GM12878 (cell line): ENCODE measurements at regions not wholly inside any gene's neighbourhood (a gene's known extent, or its start where the extent isn't known, plus 50 kb on each side); places are given as distances from the start of the nearest gene placed in this dataset.

ENCODE experiments used
- ATAC-seq: fragments of 200-7000 bp; cut with Tn5 transposase; 3 replicates; pipeline ENCODE4 v1.9.1; 2020; ENCODE audit warnings: mild to moderate bottlenecking, moderate library complexity
- BruUV-seq: library from RNA; stranded (reverse); fragments of 400-500 nt; replicated peaks from 2 replicates; lab custom pipeline; 2021; lab: Mats Ljungman, UMichigan
- CTCF ChIA-PET: fragments of 300-600 bp; sonication (Branson Sonifier 250); formaldehyde crosslinking; extraction: SDS; loops from one replicate; lab custom pipeline; 2021; ENCODE audit warnings: inconsistent platforms; lab: Yijun Ruan, JAX
- POLR2A ChIA-PET: fragments of 350-600 bp; formaldehyde crosslinking; extraction: SDS; loops from one replicate; lab custom pipeline; 2021; ENCODE audit warnings: inconsistent platforms; lab: Charles Lee
- RAD21 ChIA-PET: fragments of 300-600 bp; sonication (Branson Sonifier 250); formaldehyde crosslinking; loops from one replicate; lab custom pipeline; 2023; ENCODE audit warnings: antibody characterized with exemption; ENCODE audit not compliant: unreplicated experiment; lab: Charles Lee
- SMC1A ChIA-PET: fragments of 300-600 bp; sonication (Branson Sonifier 250); formaldehyde crosslinking; loops from one replicate; lab custom pipeline; 2023; ENCODE audit not compliant: unreplicated experiment, uncharacterized antibody; lab: Charles Lee
- DNase-seq: peaks from one replicate; pipeline ENCODE4 v3.0.0-alpha.2; 2011; ENCODE audit warnings: low read depth, low spot score
- FAIRE-seq: peaks from 3 replicates; lab custom pipeline; 2011; peaks lifted over from hg19 to GRCh38; lab: Jason Lieb, UNC
- H2AFZ ChIP-seq: 2 replicates; pipeline ENCODE4 v1.6.0; 2011; ENCODE audit warnings: low read depth, low read length, control low read depth; ENCODE audit not compliant: control insufficient read depth
- H3K27ac ChIP-seq: 2 replicates; pipeline ENCODE4 v1.5.1; 2011; ENCODE audit warnings: control low read depth; ENCODE audit not compliant: control insufficient read depth, insufficient read depth
- H3K27me3 ChIP-seq, 2 experiments: replicated peaks in 1 of 2; 2 replicates each; pipeline versions ENCODE4 v1.6.0 to v1.6.1; 2011; ENCODE audit warnings: low read length in 1 of 2; ENCODE audit not compliant: control insufficient read depth in 2 of 2, insufficient read depth in 2 of 2
- H3K36me3 ChIP-seq, 2 experiments: 2 replicates each; pipeline ENCODE4 v1.5.1; 2011; ENCODE audit warnings: low read length in 1 of 2; ENCODE audit not compliant: control insufficient read depth in 2 of 2, insufficient read depth in 2 of 2
- H3K4me1 ChIP-seq: 2 replicates; pipeline ENCODE4 v1.6.1; 2011; ENCODE audit warnings: mild to moderate bottlenecking, low read length, moderate library complexity, mixed read lengths; ENCODE audit not compliant: control insufficient read depth, insufficient read depth
- H3K4me2 ChIP-seq: 2 replicates; pipeline ENCODE4 v1.6.0; 2011; ENCODE audit warnings: control low read depth; ENCODE audit not compliant: control insufficient read depth, insufficient read depth
- H3K4me3 ChIP-seq: fragments of 200-600 bp; sonication (generic); 2 replicates; pipeline ENCODE4 v1.5.1; 2016
- H3K79me2 ChIP-seq: 2 replicates; pipeline ENCODE4 v1.6.0; 2011; ENCODE audit warnings: low read length; ENCODE audit not compliant: control insufficient read depth, insufficient read depth
- H3K9ac ChIP-seq: 2 replicates; pipeline ENCODE4 v1.8.0; 2011; ENCODE audit warnings: low read length, control low read depth, mixed read lengths; ENCODE audit not compliant: control insufficient read depth, insufficient read depth
- H3K9me3 ChIP-seq: replicated peaks from 3 replicates; pipeline ENCODE4 v1.5.1; 2011; ENCODE audit warnings: mild to moderate bottlenecking, low read length; ENCODE audit not compliant: control insufficient read depth, insufficient read depth
- H4K20me1 ChIP-seq: 2 replicates; pipeline ENCODE4 v1.6.0; 2011; ENCODE audit not compliant: control insufficient read depth, insufficient read depth
- ASH2L ChIP-seq: fragments of 300-600, 200-600 bp; sonication (generic); IDR thresholded peaks from 2 replicates; pipeline ENCODE4 v1.6.1; 2017; ENCODE audit warnings: low read depth, mild to moderate bottlenecking, borderline replicate concordance
- CEBPZ ChIP-seq: fragments of 150-350 bp; IDR thresholded peaks from 2 replicates; pipeline ENCODE4 v1.6.1; 2016; ENCODE audit warnings: low read depth, low read length
- CHD2 ChIP-seq: IDR thresholded peaks from 2 replicates; pipeline ENCODE4 v1.6.1; 2011; ENCODE audit warnings: low read depth, low read length, improper control_type of control experiment, borderline replicate concordance
- DPF2 ChIP-seq: fragments of 450-650 bp; IDR thresholded peaks from 2 replicates; pipeline ENCODE4 v1.6.1; 2017; ENCODE audit warnings: mild to moderate bottlenecking
- E4F1 ChIP-seq: fragments of 450-650 bp; IDR thresholded peaks from 2 replicates; pipeline ENCODE4 v1.6.1; 2018; ENCODE audit warnings: borderline replicate concordance, mild to moderate bottlenecking; ENCODE audit not compliant: partially characterized antibody
- EGR1 ChIP-seq, 2 experiments: IDR thresholded peaks; 1 replicate in 1 of 2; 2 replicates in 1 of 2; pipeline ENCODE4 v1.6.1; 2011 to 2012; ENCODE audit warnings: low read depth in 2 of 2, low read length in 2 of 2, borderline replicate concordance in 1 of 2, mild to moderate bottlenecking in 1 of 2, moderate library complexity in 1 of 2
- FOXM1 ChIP-seq: IDR thresholded peaks from 2 replicates; pipeline ENCODE4 v1.6.1; 2012; ENCODE audit warnings: low read depth, mild to moderate bottlenecking, inconsistent platforms, low read length, moderate library complexity
- IKZF2 ChIP-seq, 2 experiments: fragments of 450-650 bp; IDR thresholded peaks; 2 replicates each; pipeline ENCODE4 v1.6.1; 2017; ENCODE audit warnings: mild to moderate bottlenecking in 2 of 2, moderate library complexity in 2 of 2
- NR2C1 ChIP-seq: fragments of 450-650 bp; IDR thresholded peaks from 2 replicates; pipeline ENCODE4 v1.6.1; 2017; ENCODE audit warnings: antibody characterized with exemption, mild to moderate bottlenecking, moderate library complexity
- PKNOX1 ChIP-seq: fragments of 450-650 bp; IDR thresholded peaks from 2 replicates; pipeline ENCODE4 v1.6.1; 2016; ENCODE audit warnings: mild to moderate bottlenecking
- POLR2A ChIP-seq: IDR thresholded peaks from 2 replicates; pipeline ENCODE4 v1.6.1; 2011; ENCODE audit warnings: low read depth, mild to moderate bottlenecking, low read length
- POLR2AphosphoS5 ChIP-seq: IDR thresholded peaks from 2 replicates; pipeline ENCODE4 v1.6.1; 2011; ENCODE audit warnings: mild to moderate bottlenecking, low read length, inconsistent platforms
- SREBF1 ChIP-seq: IDR thresholded peaks from 2 replicates; pipeline ENCODE4 v1.6.1; 2012; ENCODE audit warnings: mild to moderate bottlenecking, low read length
- SRF ChIP-seq, 2 experiments: IDR thresholded peaks; 2 replicates each; pipeline ENCODE4 v1.6.1; 2011; ENCODE audit warnings: low read depth in 2 of 2, low read length in 2 of 2, mild to moderate bottlenecking in 1 of 2, moderate library complexity in 1 of 2
- WGBS: methylation state at CpG from one replicate; pipeline ENCODE4 v1.1.6; 2016; ENCODE audit warnings: low lambda C conversion rate; ENCODE audit not compliant: insufficient replicate concordance, insufficient coverage; ENCODE audit errors: missing lambda C conversion rate; 5-methylcytosine and 5-hydroxymethylcytosine counted together
- in situ Hi-C: fragments of 300-500 bp; cut with MboI; formaldehyde crosslinking; loops from 9 replicates; pipeline ENCODE4 v1.14.3; 2018; ENCODE audit warnings: mixed read lengths
- intact Hi-C: fragments of 100-400 bp; cut with micrococcal nuclease; formaldehyde crosslinking; loops from one replicate; pipeline ENCODE4 v1.14.2; 2022; ENCODE audit not compliant: unreplicated experiment
- TF ChIP-seq, protein P1 (sequence below): IDR thresholded peaks from 2 replicates; pipeline ENCODE4 v1.6.1; 2012; ENCODE audit warnings: low read depth, low read length, improper control_type of control experiment
- TF ChIP-seq, protein P2 (sequence below): fragments of 450-650 bp; IDR thresholded peaks from 2 replicates; pipeline ENCODE4 v1.6.1; 2014; ENCODE audit warnings: mild to moderate bottlenecking

DNA sequence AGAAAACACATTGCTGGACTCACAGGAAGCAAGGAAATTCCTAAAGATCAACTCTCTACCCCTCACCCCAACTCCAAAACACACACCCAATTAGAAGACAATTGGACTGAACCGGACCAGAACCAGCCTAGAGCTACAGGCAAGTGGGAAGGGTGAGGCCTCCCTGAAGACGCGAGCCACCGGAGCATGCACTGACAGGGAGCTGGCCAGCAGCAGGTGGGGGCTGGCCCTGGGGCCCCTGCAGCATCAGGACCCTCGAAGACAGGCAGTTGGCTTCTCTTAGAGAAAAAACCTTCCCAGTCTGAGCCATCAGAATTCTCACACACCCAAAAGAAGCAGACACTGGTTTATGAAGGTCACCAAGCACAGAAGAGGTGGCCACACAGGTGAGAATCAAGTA lies 209.5 kb upstream of the DIO3 start:
- Histone ChIP-seq H3K27ac (no peak overlapping the region), H3K4me2 (no peak overlapping the region), H3K4me3 (no peak overlapping the region), H4K20me1 (no peaks in the 10 kb centered on the region), H2AFZ (no peak overlapping the region), H3K9me3 (no peaks in the 10 kb centered on the region; the same call in 2 of the 3 replicates), H3K79me2 (no peaks in the 10 kb centered on the region), H3K27me3 (no peaks in the 10 kb centered on the region), H3K9ac (no peak overlapping the region), H3K4me1 (no peaks in the 10 kb centered on the region), H3K36me3 (no peaks in the 10 kb centered on the region)
- BruUV-seq, result no TSS peak
- 53% methylated on average over 5 of the region's 5 CpGs for WGBS
- SMC1A ChIA-PET, result no interaction called here
- DNase-seq, result no peak
- intact Hi-C loops (no loop called here), in situ Hi-C loops (no loop called here)
- ATAC-seq, result no peak
- POLR2A ChIA-PET, result no interaction called here
- CTCF ChIA-PET, result no interaction called here
- no peak for FAIRE-seq
- RAD21 ChIA-PET, result no interaction called here
- TF ChIP-seq, protein P1, sequence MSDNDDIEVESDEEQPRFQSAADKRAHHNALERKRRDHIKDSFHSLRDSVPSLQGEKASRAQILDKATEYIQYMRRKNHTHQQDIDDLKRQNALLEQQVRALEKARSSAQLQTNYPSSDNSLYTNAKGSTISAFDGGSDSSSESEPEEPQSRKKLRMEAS, result no peak
- no peak for TF ChIP-seq DPF2
- TF ChIP-seq EGR1 (IDR thresholded peaks at IDR 0.05; ENCODE audit: borderline replicate concordance in 1 of 2, low read depth in 2 of 2, low read length in 2 of 2), result no peak
- TF ChIP-seq POLR2A, result no peak
- TF ChIP-seq SREBF1, result no peak
- TF ChIP-seq, protein P2, sequence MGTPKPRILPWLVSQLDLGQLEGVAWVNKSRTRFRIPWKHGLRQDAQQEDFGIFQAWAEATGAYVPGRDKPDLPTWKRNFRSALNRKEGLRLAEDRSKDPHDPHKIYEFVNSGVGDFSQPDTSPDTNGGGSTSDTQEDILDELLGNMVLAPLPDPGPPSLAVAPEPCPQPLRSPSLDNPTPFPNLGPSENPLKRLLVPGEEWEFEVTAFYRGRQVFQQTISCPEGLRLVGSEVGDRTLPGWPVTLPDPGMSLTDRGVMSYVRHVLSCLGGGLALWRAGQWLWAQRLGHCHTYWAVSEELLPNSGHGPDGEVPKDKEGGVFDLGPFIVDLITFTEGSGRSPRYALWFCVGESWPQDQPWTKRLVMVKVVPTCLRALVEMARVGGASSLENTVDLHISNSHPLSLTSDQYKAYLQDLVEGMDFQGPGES, result no peak
- no peak for TF ChIP-seq NR2C1
- no peak for TF ChIP-seq POLR2AphosphoS5
- TF ChIP-seq ASH2L, result no peak
- no peak for TF ChIP-seq E4F1
- no peak for TF ChIP-seq FOXM1
- TF ChIP-seq IKZF2 (IDR thresholded peaks at IDR 0.05), result no peak
- no peak for TF ChIP-seq SRF (IDR thresholded peaks at IDR 0.05; ENCODE audit: low read depth in 2 of 2, low read length in 2 of 2)
- TF ChIP-seq CEBPZ, result no peak
- TF ChIP-seq PKNOX1, result no peak
- TF ChIP-seq CHD2, result no peak
